ENCODE measurements at regions not wholly inside any gene's neighbourhood (a gene's known extent, or its start where the extent isn't known, plus 50 kb on each side); places are given as distances from the start of the nearest gene placed in this dataset.
"Not testable (repeated sequence)": the region's sequence is repeated elsewhere in the genome, so short reads cannot be mapped to it uniquely, and the experiment has no call there.

- not testable (repeated sequence) for TF ChIP-seq CTCF (conservative IDR thresholded peaks at IDR 0.05 in 1 of 2, IDR thresholded peaks at IDR 0.05 in 1 of 2; ENCODE audit: extremely low read depth in 1 of 2, insufficient read depth in 1 of 2, low read depth in 1 of 2, low read length in 2 of 2); EZH2 (IDR thresholded peaks at IDR 0.05; ENCODE audit: borderline replicate concordance, low read length)
Observed at GRCh38 chr17:16874216-16874615, 97.7 kb downstream of the TNFRSF13B start.
